B cell (primary cell): ENCODE measurements at regions not wholly inside any gene's neighbourhood (a gene's known extent, or its start where the extent isn't known, plus 50 kb on each side); places are given as distances from the start of the nearest gene placed in this dataset.

ENCODE experiments used
- ATAC-seq: fragments of 200-7000 bp; cut with Tn5 transposase; one replicate; pipeline ENCODE4 v1.10.0; 2021; ENCODE audit warnings: low read depth, mild to moderate bottlenecking, moderate number of reproducible peaks, moderate library complexity
- CTCF ChIA-PET: fragments of 350-600 bp; sonication (Branson Sonifier 250); formaldehyde crosslinking; loops from one replicate; lab custom pipeline; 2021; ENCODE audit warnings: antibody characterized with exemption, inconsistent platforms; lab: Charles Lee
- POLR2A ChIA-PET: fragments of 350-600 bp; sonication (Branson Sonifier 250); formaldehyde crosslinking; loops from one replicate; lab custom pipeline; 2021; ENCODE audit warnings: antibody characterized with exemption; lab: Charles Lee
- DNase-seq: peaks from one replicate; pipeline ENCODE4 v3.0.0; 2013
- H2AFZ ChIP-seq: 2 replicates; pipeline ENCODE4 v1.6.1; 2012; ENCODE audit warnings: mild to moderate bottlenecking, low read depth, low read length; ENCODE audit not compliant: insufficient read depth, poor library complexity, severe bottlenecking
- H3K27ac ChIP-seq, 2 donors: 1 replicate in 1 of 2; 2 replicates in 1 of 2; pipeline ENCODE4 v1.5.1; 2012 to 2013; ENCODE audit warnings: low read length in 2 of 2, mild to moderate bottlenecking in 2 of 2, moderate library complexity in 1 of 2
- H3K27me3 ChIP-seq, 4 experiments: fragments of 200-600 bp in 1 of 4; sonication (generic) in 1 of 4; replicated peaks in 1 of 4; 1 replicate in 2 of 4; 2 replicates in 2 of 4; pipeline versions ENCODE4 v1.6.1 to v1.7.0; 2013 to 2016; ENCODE audit warnings: low read length in 3 of 4, mild to moderate bottlenecking in 2 of 4, mixed read lengths in 1 of 4, moderate library complexity in 1 of 4; ENCODE audit not compliant: insufficient read depth in 4 of 4, control insufficient read depth in 3 of 4; ENCODE audit errors: control extremely low read depth in 1 of 4
- H3K36me3 ChIP-seq, 2 experiments: replicated peaks in 1 of 2; 1 replicate in 1 of 2; 2 replicates in 1 of 2; pipeline versions ENCODE4 v1.6.1 to v1.7.1; 2013; ENCODE audit warnings: low read length in 1 of 2; ENCODE audit not compliant: insufficient read depth in 2 of 2, control insufficient read depth in 1 of 2; ENCODE audit errors: control extremely low read depth in 1 of 2, extremely low read depth in 1 of 2
- H3K4me1 ChIP-seq, 2 donors: fragments of 200-600 bp in 1 of 2; sonication (generic) in 1 of 2; 1 replicate in 1 of 2; 2 replicates in 1 of 2; pipeline versions ENCODE4 v1.5.1 to v1.6.1; 2013 to 2017; ENCODE audit warnings: low read length in 2 of 2; ENCODE audit not compliant: control insufficient read depth in 2 of 2, insufficient read depth in 2 of 2
- H3K4me2 ChIP-seq: replicated peaks from 2 replicates; pipeline ENCODE3; 2012; ENCODE audit warnings: mild to moderate bottlenecking, low read depth, low read length; ENCODE audit not compliant: poor library complexity, severe bottlenecking
- H3K4me3 ChIP-seq, 5 experiments: fragments of 200-600 bp in 1 of 5; sonication (generic) in 1 of 5; 1 replicate in 3 of 5; 2 replicates in 2 of 5; pipeline versions ENCODE4 v1.5.1 to v1.7.0; 2011 to 2016; ENCODE audit warnings: low read length in 4 of 5, mild to moderate bottlenecking in 4 of 5, low read depth in 2 of 5, control low read depth in 1 of 5, moderate library complexity in 1 of 5; ENCODE audit not compliant: insufficient read depth in 1 of 5; ENCODE audit errors: control extremely low read depth in 1 of 5, extremely low read depth in 1 of 5
- H3K79me2 ChIP-seq: fragments of 200-600 bp; sonication (generic); one replicate; pipeline ENCODE4 v1.6.0; 2016; ENCODE audit warnings: low read length; ENCODE audit not compliant: control insufficient read depth, insufficient read depth
- H3K9ac ChIP-seq: fragments of 200-600 bp; sonication (generic); 2 replicates; pipeline ENCODE4 v1.6.1; 2017; ENCODE audit warnings: mild to moderate bottlenecking, low read length, moderate library complexity
- H3K9me3 ChIP-seq, 3 donors: one replicate each; pipeline versions ENCODE4 v1.6.1 to v1.7.1; 2013; ENCODE audit warnings: low read length in 2 of 3; ENCODE audit not compliant: control insufficient read depth in 2 of 3, insufficient read depth in 1 of 3; ENCODE audit errors: control extremely low read depth in 1 of 3
- H4K20me1 ChIP-seq: 2 replicates; pipeline ENCODE4 v1.6.0; 2012; ENCODE audit warnings: mild to moderate bottlenecking, low read length; ENCODE audit not compliant: insufficient read depth, control insufficient read depth, poor library complexity, severe bottlenecking
- H3K27ac Mint-ChIP-seq: one replicate; pipeline ENCODE4 v1.8.0; 2021; ENCODE audit warnings: mixed read lengths
- H3K27me3 Mint-ChIP-seq: one replicate; pipeline ENCODE4 v1.8.0; 2021; ENCODE audit warnings: mixed read lengths
- H3K4me1 Mint-ChIP-seq: one replicate; pipeline ENCODE4 v1.8.0; 2021; ENCODE audit warnings: mixed read lengths
- H3K4me3 Mint-ChIP-seq: one replicate; pipeline ENCODE4 v1.8.0; 2021; ENCODE audit warnings: mixed read lengths
- H3K9me3 Mint-ChIP-seq: one replicate; pipeline ENCODE4 v1.8.0; 2022; ENCODE audit warnings: mixed read lengths; ENCODE audit not compliant: insufficient read depth
- EZH2 ChIP-seq: IDR thresholded peaks from 2 replicates; pipeline ENCODE4 v1.6.1; 2012; ENCODE audit warnings: borderline replicate concordance, low read depth, mild to moderate bottlenecking, moderate library complexity, low read length; ENCODE audit not compliant: insufficient read depth, poor library complexity, severe bottlenecking
- WGBS: methylation state at CpG from one replicate; pipeline ENCODE4 v1.1.5; 2013; ENCODE audit warnings: missing lambda C conversion rate; ENCODE audit not compliant: insufficient coverage; 5-methylcytosine and 5-hydroxymethylcytosine counted together
- intact Hi-C: fragments of 100-400 bp; cut with micrococcal nuclease; formaldehyde crosslinking; loops from one replicate; pipeline ENCODE4 v1.10.0; 2022
- TF ChIP-seq, protein P1 (sequence below): fragments of 200-600 bp; IDR thresholded peaks from one replicate; pipeline ENCODE4 v1.8.0; 2022; ENCODE audit warnings: antibody characterized with exemption, mild to moderate bottlenecking

DNA sequence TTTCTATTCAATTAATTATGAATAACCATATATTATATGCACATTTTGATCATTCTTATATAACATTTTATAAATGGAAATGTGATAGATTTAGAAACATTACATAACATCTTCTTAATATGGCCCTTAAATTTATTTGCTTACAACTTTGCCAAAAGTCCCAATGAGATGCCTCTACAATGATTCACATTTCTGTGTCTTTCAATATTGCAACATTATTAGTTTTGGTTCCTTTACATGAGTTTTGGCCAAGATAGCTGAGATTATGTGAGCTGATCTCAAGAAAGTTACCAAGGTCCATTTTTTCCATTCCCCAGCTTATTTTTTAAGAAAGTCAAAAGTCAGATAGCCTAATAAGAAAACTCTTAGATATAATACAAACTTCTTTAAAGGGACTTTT is 361.2 kb downstream of the PCDH7 start:
- Histone ChIP-seq H3K4me2 (no peak overlapping the region), H3K4me3 (no peak overlapping the region), H2AFZ (no peak overlapping the region), H3K4me1 (no peaks in the 10 kb centered on the region), H3K27ac (no peak overlapping the region), H3K9ac (no peak overlapping the region), H3K79me2 (no peaks in the 10 kb centered on the region), H3K27me3 (no peaks in the 10 kb centered on the region), H4K20me1 (no peaks in the 10 kb centered on the region), H3K9me3 (no peaks in the 10 kb centered on the region), H3K36me3 (no peaks in the 10 kb centered on the region)
- Mint-ChIP-seq H3K4me1 (no peaks in the 10 kb centered on the region), H3K27ac (no peak overlapping the region), H3K27me3 (no peaks in the 10 kb centered on the region), H3K9me3 (no peaks in the 10 kb centered on the region), H3K4me3 (no peak overlapping the region)
- POLR2A ChIA-PET, result no interaction called here
- intact Hi-C loops, result no loop called here
- CTCF ChIA-PET, result no interaction called here
- ATAC-seq (no peak), DNase-seq (no peak)
- TF ChIP-seq, protein P1, sequence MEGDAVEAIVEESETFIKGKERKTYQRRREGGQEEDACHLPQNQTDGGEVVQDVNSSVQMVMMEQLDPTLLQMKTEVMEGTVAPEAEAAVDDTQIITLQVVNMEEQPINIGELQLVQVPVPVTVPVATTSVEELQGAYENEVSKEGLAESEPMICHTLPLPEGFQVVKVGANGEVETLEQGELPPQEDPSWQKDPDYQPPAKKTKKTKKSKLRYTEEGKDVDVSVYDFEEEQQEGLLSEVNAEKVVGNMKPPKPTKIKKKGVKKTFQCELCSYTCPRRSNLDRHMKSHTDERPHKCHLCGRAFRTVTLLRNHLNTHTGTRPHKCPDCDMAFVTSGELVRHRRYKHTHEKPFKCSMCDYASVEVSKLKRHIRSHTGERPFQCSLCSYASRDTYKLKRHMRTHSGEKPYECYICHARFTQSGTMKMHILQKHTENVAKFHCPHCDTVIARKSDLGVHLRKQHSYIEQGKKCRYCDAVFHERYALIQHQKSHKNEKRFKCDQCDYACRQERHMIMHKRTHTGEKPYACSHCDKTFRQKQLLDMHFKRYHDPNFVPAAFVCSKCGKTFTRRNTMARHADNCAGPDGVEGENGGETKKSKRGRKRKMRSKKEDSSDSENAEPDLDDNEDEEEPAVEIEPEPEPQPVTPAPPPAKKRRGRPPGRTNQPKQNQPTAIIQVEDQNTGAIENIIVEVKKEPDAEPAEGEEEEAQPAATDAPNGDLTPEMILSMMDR, result no peak
- TF ChIP-seq EZH2, result no peak

GRCh38 chr4:31083456-31083855 is 363.3 kb downstream of the PCDH7 start:
- CTCF ChIA-PET, result no interaction called here

More at GRCh38 chr4:31083456-31083855, 363.3 kb downstream of the PCDH7 start:
- H3K27ac Mint-ChIP-seq, result no peak overlapping the region
- POLR2A ChIA-PET, result no interaction called here
- TF ChIP-seq, protein P1, result no peak
- no peak for TF ChIP-seq EZH2
- Histone ChIP-seq H3K79me2 (no peaks in the 10 kb centered on the region), H3K4me1 (no peaks in the 10 kb centered on the region), H3K36me3 (no peaks in the 10 kb centered on the region), H3K4me3 (no peak overlapping the region), H3K9ac (no peak overlapping the region), H3K9me3 (no peaks in the 10 kb centered on the region), H3K4me2 (no peak overlapping the region), H3K27me3 (no peaks in the 10 kb centered on the region), H3K27ac (no peak overlapping the region), H2AFZ (no peak overlapping the region), H4K20me1 (no peaks in the 10 kb centered on the region)
- H3K9me3 Mint-ChIP-seq, result no peaks in the 10 kb centered on the region
- no peak overlapping the region for H3K4me3 Mint-ChIP-seq
- DNase-seq (no peak), ATAC-seq (no peak)
- intact Hi-C loops, result no loop called here
- no peaks in the 10 kb centered on the region for H3K4me1 Mint-ChIP-seq
- H3K27me3 Mint-ChIP-seq, result no peaks in the 10 kb centered on the region
- WGBS, result 92% methylated on average over 2 of the region's 3 CpGs
